ENCODE measurements at regions not wholly inside any gene's neighbourhood (a gene's known extent, or its start where the extent isn't known, plus 50 kb on each side); places are given as distances from the start of the nearest gene placed in this dataset.
A peak's percentile ranks its signal among the peaks of the same experiment; 100 is the strongest.

DNA sequence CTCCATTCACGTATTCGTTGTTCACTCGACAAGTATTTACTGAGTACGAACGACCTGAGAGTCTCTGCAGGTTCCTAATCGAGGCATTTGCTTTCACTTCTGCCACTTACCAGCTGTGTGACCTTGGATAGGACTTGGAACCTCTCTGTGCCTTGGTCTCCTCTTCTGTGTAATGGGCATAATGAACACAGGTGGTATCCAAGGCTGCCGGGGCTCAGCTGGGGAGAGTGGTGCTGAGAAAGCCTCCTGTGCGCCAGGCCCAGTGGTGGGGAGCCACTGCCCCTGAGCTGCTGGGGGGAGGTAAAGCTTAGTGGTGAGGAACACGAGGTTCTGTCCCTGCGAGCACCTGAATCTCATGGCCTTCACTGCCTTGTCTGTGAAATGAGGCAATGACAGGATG, 150.7 kb downstream of the IRF8 start:
- Mint-ChIP-seq H3K27me3 (ENCODE audit: insufficient read depth, unreplicated experiment) (no peaks in the 10 kb centered on the region), H3K9me3 (ENCODE audit: unreplicated experiment) (no peaks in the 10 kb centered on the region), H3K27ac (ENCODE audit: unreplicated experiment) (no peak overlapping the region), H3K4me1 (ENCODE audit: low read depth, unreplicated experiment) (peaks cover 25% of the 10 kb centered on the region), H3K4me3 (ENCODE audit: unreplicated experiment) (no peak overlapping the region), H3K36me3 (ENCODE audit: insufficient read depth, unreplicated experiment) (no peaks in the 10 kb centered on the region)
- TF ChIP-seq, protein P1, sequence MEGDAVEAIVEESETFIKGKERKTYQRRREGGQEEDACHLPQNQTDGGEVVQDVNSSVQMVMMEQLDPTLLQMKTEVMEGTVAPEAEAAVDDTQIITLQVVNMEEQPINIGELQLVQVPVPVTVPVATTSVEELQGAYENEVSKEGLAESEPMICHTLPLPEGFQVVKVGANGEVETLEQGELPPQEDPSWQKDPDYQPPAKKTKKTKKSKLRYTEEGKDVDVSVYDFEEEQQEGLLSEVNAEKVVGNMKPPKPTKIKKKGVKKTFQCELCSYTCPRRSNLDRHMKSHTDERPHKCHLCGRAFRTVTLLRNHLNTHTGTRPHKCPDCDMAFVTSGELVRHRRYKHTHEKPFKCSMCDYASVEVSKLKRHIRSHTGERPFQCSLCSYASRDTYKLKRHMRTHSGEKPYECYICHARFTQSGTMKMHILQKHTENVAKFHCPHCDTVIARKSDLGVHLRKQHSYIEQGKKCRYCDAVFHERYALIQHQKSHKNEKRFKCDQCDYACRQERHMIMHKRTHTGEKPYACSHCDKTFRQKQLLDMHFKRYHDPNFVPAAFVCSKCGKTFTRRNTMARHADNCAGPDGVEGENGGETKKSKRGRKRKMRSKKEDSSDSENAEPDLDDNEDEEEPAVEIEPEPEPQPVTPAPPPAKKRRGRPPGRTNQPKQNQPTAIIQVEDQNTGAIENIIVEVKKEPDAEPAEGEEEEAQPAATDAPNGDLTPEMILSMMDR (IDR thresholded peaks at IDR 0.05; ENCODE audit: insufficient read depth in 1 of 2, low read depth in 1 of 2, low read length in 1 of 2, severe bottlenecking in 1 of 2, unreplicated experiment in 1 of 2): no peak
- no peaks in the 10 kb centered on the region for H3K27me3 ChIP-seq (replicated peaks; ENCODE audit: control insufficient read depth, insufficient read depth, low read length)
- ChIA-PET POLR2A (no interaction called here), CTCF (interaction anchor here (0.7 kb wide), 1 partner anchor 1229 kb away, joined by 3 read pairs; no protein-coding TSS in a partner anchor)
- no TSS peak for BruUV-seq (replicated peaks)
- intact Hi-C loops (cut with micrococcal nuclease; ENCODE audit: unreplicated experiment): no loop called here
- H3K9me3 ChIP-seq: no peaks in the 10 kb centered on the region
- no peaks in the 10 kb centered on the region for H3K36me3 ChIP-seq (ENCODE audit: control insufficient read depth, insufficient read depth, low read length)
- peaks cover 31% of the 10 kb centered on the region for H3K4me1 ChIP-seq
- DNase-seq: peak in 1 of 2 experiments; percentile 17
- no peak overlapping the region for H3K4me3 ChIP-seq (ENCODE audit: low read depth, low read length)

DNA sequence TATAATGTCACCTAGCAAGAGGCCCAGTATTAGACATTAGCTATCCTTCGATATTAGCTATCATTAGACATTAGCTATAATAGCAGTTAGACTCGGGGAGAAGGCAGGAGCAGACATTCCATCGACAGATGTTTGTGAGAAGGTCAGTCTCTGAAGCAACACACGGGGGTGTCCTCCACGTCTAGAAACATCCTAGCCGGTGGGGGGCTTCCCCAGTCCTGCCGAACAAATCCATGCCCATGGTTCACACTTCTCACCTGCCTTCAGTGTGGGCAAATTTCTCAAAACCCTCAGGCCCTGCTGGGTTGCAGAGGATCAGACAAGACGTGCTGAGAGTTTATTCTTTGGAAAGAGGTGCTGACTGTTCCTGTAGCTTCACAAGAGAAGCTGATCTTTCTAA, 151.1 kb downstream of the IRF8 start:
- Mint-ChIP-seq H3K27ac (ENCODE audit: unreplicated experiment) (no peak overlapping the region), H3K36me3 (ENCODE audit: insufficient read depth, unreplicated experiment) (no peaks in the 10 kb centered on the region), H3K4me3 (ENCODE audit: unreplicated experiment) (no peak overlapping the region), H3K27me3 (ENCODE audit: insufficient read depth, unreplicated experiment) (no peaks in the 10 kb centered on the region), H3K4me1 (ENCODE audit: low read depth, unreplicated experiment) (peaks cover 25% of the 10 kb centered on the region), H3K9me3 (ENCODE audit: unreplicated experiment) (no peaks in the 10 kb centered on the region)
- peak in 1 of 2 experiments; percentile 8 for DNase-seq
- H3K36me3 ChIP-seq (ENCODE audit: control insufficient read depth, insufficient read depth, low read length): no peaks in the 10 kb centered on the region
- no peaks in the 10 kb centered on the region for H3K27me3 ChIP-seq (replicated peaks; ENCODE audit: control insufficient read depth, insufficient read depth, low read length)
- H3K4me1 ChIP-seq: peaks cover 27% of the 10 kb centered on the region
- BruUV-seq (replicated peaks): no TSS peak
- H3K4me3 ChIP-seq (ENCODE audit: low read depth, low read length): no peak overlapping the region
- ChIA-PET POLR2A (no interaction called here), CTCF (interaction anchor here (0.7 kb wide), 1 partner anchor 1229 kb away, joined by 3 read pairs; no protein-coding TSS in a partner anchor)
- H3K9me3 ChIP-seq: no peaks in the 10 kb centered on the region
- intact Hi-C loops (cut with micrococcal nuclease; ENCODE audit: unreplicated experiment): no loop called here
- TF ChIP-seq, protein P1 (IDR thresholded peaks at IDR 0.05; ENCODE audit: insufficient read depth in 1 of 2, low read depth in 1 of 2, low read length in 1 of 2, severe bottlenecking in 1 of 2, unreplicated experiment in 1 of 2): no peak

DNA sequence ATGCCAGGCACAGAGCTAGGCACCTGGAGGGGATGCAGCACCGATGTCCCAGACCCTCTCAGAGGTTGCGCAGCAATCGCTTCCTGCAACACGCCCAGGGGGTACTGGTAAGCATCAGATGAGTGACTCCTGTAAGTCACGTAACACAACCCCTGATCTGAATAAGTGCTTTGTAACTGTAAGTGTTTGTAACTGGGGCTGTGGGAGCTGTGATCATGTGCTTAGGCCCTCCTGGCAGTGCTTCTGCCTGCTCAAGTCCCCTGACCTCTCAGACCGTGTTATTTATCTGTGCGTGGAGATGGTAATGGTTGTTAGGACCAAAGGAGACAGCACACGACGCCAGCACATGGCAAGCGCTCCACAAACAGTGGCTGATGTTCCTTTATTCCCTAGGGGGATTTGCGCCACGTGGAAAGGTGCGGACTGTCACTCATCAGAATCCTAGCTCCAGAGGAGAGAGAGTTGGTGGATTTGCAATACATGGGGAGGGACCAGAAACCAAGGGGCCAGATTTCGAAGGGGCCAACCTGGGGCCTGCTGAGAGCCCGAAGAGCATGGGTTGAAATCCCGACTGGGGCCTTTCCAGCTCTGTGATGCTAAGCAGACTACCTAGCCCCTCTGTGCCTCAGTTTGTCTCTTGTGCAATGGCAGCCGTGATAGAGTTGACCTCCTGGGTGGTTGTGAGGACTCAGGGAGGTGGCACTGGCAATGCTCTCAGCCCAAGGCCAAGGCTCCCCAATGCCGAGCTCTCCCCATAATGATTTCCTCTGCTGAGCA, 151.8 kb downstream of the IRF8 start:
- H3K36me3 Mint-ChIP-seq (ENCODE audit: insufficient read depth, unreplicated experiment): no peaks in the 10 kb centered on the region
- Histone ChIP-seq H3K4me1 (peaks cover 21% of the 10 kb centered on the region), H3K9me3 (no peaks in the 10 kb centered on the region), H3K36me3 (ENCODE audit: control insufficient read depth, insufficient read depth, low read length) (no peaks in the 10 kb centered on the region), H3K27me3 (replicated peaks; ENCODE audit: control insufficient read depth, insufficient read depth, low read length) (no peaks in the 10 kb centered on the region), H3K4me3 (ENCODE audit: low read depth, low read length) (no peak overlapping the region)
- intact Hi-C loops (cut with micrococcal nuclease; ENCODE audit: unreplicated experiment): no loop called here
- no TSS peak for BruUV-seq (replicated peaks)
- ChIA-PET CTCF (interaction anchor here (0.6 kb wide), 1 partner anchor 43 kb away, joined by 3 read pairs; no protein-coding TSS in a partner anchor), POLR2A (no interaction called here)
- peak in 1 of 2 experiments; percentile 19 for DNase-seq
- no peaks in the 10 kb centered on the region for H3K27me3 Mint-ChIP-seq (ENCODE audit: insufficient read depth, unreplicated experiment)
- no peak overlapping the region for H3K27ac Mint-ChIP-seq (ENCODE audit: unreplicated experiment)
- H3K9me3 Mint-ChIP-seq (ENCODE audit: unreplicated experiment): no peaks in the 10 kb centered on the region
- H3K4me1 Mint-ChIP-seq (ENCODE audit: low read depth, unreplicated experiment): peaks cover 25% of the 10 kb centered on the region
- TF ChIP-seq, protein P1 (IDR thresholded peaks at IDR 0.05; ENCODE audit: insufficient read depth in 1 of 2, low read depth in 1 of 2, low read length in 1 of 2, severe bottlenecking in 1 of 2, unreplicated experiment in 1 of 2): no peak
- no peak overlapping the region for H3K4me3 Mint-ChIP-seq (ENCODE audit: unreplicated experiment)
